HG02970 (cell line): ENCODE measurements at regions not wholly inside any gene's neighbourhood (a gene's known extent, or its start where the extent isn't known, plus 50 kb on each side); places are given as distances from the start of the nearest gene placed in this dataset.
"Not testable (repeated sequence)": the region's sequence is repeated elsewhere in the genome, so short reads cannot be mapped to it uniquely, and the experiment has no call there.

Source experiments
- ATAC-seq: cut with Tn5 transposase; IDR thresholded peaks from one replicate; pipeline ENCODE4 v1.9.1; 2021; ENCODE audit warnings: mild to moderate bottlenecking, moderate library complexity, moderate number of reproducible peaks; ENCODE audit not compliant: unreplicated experiment, low FRiP score

DNA sequence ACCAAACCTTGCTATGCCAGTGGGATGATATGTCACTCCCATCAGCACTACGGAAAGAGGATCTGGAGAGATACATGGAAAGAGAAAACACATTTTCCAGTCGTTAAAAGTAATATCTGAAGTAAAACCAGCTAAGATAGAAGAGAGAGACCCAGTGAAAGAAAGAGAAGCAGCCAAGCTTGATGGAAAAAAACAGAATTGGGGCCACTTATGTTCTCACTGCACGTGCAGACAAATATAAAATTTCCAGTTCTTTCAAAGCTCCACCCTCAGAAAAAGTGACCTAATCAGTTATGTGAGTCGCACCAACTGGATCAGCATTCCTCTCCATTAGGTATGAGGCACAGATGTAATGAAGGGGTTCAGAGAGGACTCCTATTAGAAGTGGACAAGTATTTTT lies 266.1 kb downstream of the MTERF1 start:
- ATAC-seq: no peak

DNA sequence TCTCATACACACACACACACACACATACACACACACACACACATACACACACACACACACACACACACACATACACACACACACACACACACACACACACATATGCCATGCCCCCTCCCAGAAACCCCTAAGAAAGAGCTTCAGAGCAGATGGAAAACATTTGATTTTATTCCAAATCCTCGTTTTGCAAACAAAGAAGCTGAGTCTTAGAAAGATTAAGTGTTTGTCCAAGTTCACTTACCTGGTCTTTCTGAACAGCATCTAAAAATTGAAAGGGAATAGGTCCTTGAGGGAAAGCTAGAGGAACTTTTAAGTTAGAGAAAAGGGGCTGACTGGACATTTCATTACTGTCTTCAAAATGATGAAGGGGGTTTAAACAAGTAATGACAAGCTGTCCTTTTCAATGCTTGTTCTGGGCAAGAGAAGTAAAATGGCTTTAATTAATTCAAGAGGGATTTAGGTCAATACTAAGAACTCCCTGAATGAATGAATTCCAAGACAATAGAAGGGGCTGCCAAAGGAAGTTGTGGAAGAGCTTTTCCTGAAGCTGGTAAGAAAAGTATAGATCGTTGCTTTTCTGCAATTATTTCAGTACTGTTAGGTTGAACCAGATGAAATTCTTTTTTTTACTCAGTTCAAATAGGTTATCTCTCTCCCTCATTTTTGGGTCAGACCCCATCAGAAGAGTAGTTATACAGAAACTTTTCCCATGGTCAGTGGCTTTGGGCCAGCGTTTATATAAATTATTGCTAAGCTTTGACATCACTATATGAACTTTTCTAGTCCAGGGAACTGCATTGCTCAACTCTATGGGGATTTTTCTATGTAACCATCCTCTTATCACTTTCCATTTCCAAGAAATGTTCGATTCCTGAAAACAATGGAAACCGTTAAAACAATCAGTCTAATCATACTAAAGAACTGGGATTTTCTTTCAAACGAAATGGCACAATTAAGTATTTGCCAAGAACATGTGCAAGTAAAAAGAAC lies 261.4 kb downstream of the MTERF1 start:
- ATAC-seq: no peak

DNA sequence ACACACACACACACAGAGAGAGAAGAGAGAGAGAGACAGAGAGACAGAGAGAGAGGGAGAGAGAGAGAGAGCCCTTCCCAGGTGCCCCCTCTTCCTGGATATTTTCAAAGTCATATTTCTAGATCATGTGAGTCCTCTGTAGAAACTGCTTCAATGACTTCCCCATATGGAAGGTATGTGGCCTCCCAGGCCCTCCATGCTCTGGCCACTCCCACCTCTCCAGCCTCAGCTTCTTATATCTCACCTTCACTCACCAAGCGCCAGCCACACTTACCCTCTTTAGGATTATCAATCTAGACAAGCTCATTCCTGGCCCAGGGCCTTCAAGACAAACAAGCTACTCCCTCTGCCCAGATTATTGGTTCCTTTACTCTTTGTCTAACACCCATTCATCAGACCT lies 259.7 kb downstream of the MTERF1 start:
- no peak for ATAC-seq

DNA sequence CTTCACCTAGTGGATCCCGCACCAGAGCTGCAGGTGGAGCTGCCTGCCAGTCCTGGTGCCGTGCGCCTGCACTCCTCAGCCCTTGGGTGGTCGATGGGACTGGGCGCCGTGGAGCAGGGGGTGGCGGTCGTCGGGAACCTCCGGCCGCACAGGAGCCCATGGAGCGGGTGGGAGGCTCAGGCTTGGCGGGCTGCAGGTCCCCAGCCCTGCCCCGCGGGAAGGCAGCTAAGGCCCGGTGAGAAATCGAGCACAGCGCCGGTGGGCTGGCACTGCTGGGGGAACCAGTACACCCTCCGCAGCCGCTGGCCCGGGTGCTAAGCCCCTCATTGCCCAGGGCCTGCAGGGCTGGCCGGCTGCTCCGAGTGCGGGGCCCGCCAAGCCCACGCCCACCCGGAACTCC lies 253.2 kb downstream of the MTERF1 start:
- not testable (repeated sequence) for ATAC-seq

DNA sequence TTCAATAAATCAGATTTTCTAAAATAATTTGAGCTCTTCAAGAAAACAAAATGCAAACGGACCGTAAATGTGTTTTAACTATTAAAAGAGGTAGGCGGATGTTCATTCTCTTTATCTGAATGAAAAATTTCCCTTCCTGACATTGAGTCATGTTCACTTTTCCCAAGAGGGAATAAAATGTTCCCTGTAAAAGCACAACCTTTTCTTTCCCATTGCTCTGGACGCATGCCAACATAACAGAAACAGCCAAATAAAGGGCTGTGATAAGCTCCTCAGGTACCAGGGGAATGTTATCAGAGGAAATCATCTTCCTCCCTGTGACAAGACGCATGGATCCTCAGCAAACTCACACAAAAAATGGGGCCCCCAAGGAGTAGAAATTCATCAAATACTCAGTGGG lies 251.8 kb downstream of the MTERF1 start:
- ATAC-seq: no peak

DNA sequence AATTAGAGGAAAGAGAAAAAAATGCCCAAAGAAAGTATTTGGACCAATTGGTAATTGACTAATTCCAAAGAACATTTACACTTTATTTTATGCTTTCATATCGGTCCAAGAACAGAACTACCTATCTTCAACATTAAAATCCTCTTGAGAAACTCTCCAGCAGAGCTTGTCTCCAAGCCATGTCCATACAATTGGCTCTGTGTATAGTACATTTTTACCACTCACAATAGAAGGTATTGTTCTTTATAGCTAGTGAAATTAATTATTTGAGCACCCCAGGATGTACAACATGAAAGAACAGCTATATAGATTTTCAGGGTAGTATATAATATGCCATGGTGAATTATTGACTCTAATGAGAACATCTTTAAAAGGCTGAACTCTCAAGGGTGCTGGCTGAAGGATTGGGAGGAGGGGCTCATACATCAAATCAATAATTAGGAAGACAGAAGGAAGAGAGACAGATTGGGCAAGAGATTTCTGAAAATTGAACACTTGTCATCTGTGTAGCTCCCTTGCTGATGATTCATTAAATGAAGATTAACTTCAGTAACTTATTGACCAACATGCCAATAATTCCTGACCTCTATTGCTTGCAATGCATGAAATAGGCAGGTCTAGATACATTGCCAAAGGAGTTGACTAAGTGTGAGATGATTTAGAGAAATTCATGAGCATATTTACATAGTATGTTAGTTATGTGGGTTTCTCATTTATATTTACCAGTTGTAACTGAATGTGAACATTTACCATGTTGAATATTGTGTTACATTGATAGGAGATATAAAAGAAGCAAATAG lies 249.7 kb downstream of the MTERF1 start:
- ATAC-seq: no peak

DNA sequence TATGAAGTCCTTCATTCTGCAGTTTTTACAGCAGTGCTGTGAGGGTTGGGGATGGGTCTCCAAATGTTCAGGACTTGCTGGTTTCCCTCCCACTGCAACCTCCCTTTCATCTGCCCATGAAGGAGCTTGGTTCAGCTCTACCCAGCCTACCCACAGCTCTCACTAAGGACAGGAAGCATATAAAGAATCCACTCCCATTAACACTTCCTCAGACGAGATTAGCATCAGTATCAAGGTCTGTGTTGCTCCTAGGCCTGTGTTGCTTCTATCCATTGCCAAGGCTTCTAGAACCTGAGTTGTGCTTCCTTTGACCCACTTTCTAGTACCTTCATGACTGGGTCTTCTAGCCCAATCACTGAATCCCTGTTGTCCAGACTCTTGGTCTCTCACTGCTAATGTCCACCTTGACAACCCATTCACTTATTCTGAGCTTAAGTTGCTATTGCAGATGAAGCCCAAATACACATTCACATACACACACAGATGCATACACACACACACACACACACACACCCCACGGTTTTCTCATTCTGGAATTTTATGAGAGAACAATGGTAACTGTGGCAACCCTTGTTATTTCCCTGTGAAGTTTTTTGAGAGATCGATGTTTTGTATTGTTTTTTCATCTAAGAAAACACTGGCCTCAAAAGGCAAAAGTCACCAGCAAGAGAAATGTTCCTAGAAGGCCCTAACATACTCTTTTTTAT lies 248.1 kb downstream of the MTERF1 start:
- ATAC-seq: no peak

DNA sequence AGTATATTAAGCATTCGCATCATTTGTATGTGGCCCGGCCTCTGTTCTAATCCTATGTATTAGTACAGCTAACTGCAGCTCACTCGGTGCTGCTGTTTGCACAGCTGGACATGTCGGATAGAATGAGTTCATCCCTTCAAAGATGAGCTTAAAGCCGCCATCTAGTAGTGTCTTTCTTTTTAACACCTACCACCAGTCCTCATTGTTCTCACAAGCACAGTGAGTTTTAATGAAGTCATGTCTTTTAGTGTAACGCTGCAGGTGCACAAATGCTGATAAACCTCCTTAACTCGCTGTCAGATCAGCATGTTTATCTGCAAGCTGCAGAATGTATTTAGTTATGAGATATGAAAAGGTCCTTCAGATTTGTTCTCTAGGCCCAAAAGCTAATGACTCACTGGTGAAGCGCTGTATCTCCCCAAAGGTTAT lies 247.5 kb downstream of the MTERF1 start:
- no peak for ATAC-seq

DNA sequence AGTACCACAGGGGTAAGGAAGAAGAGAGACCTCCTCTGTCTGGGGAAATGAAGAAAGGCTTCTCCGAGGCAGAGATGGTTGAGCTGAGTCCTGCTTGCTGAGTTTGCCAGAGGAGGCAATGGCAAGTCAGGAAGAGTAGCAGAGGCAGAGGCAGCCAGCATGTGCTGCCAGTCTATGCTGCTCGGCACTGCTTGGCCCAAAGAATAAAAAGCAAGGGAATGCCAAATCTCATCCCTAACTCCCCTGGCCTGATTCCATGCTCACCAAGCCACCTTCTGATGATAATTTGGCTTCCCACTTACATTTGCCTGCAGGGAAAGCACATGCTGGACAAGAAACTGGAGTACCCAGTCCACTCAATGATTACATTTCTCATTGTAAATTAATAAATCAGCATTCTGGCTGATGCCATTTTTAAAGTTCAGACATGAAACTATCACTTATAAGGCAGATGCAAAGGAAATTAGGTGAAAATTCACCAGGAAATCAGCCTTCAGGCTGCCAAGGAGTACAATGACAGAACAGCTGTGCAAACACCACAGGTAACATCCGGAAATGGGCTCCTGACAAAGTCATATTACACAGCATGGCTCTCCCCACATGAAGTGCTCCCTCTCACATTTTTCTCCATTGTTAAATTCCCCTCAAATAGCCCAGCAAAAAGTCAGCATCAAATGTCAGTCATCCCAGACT lies 245.9 kb downstream of the MTERF1 start:
- ATAC-seq: no peak

DNA sequence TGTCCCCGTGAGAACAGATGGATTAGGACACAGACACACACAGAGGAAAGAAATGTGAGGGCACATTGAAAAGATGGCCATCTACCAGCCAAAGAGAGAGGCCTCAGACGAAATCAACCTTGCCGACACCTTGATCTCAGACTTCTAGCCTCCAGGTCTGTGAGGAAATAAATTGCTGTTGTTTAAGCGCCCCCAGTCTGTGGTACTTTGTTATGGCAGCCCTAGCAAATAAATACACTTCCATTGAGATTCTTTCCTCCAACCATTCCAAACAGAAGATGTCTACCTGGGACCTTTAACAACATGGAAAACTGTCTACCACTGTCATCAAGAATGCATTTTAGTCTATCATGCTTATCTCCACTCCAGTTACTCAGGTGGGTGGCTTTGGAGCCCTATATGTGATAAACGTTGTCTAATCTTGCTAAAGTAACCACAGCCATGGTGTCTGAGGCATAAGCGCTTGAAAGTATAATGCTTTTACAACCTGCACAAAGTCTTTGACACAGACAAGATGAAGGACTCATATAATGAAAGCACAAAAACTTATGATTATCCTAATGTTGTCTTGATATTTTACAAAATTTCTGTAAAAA lies 244.3 kb downstream of the MTERF1 start:
- peak; percentile 58 for ATAC-seq

DNA sequence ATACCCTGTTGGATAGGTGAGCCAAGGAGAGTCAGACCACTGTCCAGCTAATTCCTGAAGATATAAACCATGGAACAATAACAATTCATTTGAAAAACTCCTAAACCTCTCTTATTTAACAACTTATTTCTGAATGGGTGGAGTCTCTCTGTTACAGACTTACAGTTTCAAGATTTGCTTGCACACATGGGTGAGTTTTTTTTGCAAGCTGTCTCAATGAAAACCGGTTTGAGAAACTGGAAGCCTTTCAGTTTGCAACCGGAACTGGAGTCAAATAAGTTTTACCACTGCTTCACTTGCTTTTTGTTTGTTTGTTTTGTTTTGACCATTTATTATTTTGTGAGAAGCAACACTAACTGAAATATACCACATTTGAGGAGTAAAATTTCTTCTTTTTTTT lies 243.8 kb downstream of the MTERF1 start:
- ATAC-seq: no peak

DNA sequence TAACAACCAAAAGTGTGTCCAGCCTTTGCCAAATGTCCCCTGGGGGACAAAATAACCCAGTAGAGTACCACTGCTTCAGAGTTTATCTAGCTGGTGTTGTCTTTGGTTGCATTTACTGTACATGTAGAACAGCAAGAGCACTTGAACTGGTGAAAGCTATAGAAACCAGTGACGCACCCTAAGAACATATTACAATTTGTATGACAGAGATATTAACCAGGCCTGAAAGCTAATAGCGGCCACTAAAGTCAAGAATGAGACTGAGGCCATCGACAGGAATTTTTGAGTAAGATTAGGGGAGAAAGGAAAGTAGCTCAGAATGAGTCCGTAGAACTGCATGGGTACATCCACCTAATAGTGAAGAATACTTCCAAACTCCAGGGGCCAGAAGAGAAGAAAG lies 236.2 kb downstream of the MTERF1 start:
- ATAC-seq: no peak

DNA sequence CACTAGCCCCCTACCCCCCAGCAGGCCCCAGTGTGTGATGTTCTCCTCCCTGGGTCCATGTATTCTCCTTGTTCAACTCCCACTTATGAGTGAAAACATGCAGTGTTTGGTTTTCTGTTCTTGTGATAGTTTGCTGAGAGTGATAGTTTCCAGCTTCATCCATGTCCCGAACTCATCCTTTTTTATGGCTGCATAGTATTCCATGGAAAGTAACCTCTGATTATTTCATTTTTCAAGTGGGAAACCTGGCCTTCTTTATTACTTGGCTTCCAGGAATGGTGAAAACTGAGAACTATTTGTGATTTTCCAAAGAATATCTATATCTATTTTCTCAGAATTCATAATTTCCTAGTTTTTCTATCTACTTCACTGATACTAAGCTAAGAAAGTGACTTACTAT lies 235.0 kb downstream of the MTERF1 start:
- ATAC-seq: no peak

DNA sequence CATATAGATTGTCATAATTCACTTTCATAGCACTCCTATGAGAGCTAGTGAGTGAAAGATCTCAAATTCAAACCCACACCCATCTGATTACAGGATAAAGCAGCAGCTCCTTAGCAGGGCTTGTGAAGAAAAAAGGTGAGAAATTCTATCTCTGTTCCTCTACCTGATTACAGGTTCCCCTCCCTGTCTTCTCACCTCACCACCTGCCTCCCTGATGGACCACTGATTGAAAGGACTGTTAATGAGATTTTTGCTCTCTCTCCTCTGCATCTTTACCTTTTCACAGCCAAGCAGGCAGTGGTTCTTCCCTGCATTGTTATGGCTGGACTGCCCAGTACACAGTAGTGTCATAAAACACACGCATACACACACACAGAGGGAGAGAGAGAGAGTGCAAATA lies 228.5 kb downstream of the MTERF1 start:
- ATAC-seq: no peak

DNA sequence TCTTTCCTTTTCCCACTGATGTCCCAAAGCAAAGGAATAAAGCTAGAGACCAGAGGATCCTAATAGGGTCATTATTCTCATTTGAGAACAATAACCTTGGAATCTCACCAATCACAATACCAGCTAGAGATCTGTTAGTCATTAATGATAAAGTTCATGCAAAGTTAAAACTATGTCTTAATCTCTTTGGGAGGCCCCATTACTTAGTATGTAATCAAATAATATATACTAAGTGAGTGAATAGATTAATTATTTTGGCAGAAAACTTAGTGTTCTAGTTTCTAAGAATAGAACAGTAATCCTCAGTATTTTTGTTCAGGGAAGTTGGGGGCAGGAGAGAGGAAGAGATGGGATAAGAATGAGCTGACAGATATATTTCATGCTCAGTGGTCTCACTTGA lies 227.2 kb downstream of the MTERF1 start:
- no peak for ATAC-seq

DNA sequence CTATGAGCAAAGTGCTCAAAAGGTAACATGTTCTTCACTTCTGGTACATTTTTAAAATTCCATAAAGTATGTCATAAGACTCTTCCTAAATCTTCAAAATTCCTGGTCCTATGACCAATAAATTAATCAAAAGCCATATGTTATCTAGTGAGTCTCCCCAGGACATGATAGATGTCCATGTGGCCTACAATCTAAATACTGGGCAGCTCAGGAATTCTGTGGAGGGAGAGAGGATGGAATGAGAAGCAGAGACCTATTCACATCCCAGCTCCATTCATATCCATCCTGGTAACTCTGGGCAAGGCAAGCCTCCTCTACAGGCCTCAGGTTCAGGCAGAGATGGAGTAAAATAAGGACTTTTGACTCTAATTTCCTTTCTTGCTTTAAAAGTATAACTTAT lies 224.8 kb downstream of the MTERF1 start:
- no peak for ATAC-seq

DNA sequence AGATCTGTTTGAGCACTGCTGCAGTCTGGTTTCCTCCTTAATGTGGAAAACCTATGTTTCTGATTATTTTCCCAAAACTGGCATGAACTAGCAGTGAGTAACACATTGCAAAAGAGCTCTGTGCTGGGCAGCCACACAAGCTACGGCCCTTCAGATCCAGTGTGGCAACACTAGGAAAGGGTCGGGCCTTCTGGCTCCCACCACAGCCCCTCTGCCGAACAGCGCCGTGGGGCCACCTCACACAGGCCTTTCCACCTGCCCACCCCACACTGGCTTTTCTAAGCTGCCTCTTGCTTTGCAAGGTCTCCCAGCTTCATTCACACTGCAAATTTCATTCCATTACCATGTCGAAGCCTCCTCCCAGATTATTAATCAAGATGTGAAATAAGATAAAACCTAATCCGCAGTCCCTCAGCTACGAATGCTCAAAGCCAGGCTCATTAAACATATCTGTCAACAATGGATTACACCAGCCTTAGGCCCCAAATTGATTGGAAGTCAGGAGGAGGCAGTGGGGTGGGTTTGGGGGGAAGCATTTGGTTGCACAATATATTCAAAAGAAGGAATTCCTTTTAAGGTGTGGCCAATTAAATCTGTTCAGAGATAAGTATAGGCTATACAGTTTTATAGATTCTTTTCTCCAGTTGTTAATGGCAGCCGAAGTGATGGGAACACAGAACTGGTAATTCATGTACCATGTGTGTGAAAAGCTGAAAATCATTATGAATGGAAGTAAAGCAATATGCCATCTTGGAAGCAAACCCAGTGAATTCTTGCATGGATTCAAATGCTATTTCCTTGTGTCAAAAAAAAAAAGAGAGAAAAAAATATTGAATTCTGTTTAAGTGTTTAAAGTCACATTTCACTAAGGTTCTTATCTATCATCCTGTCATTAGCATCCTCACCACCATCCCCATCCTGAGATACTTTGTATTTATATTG lies 223.7 kb downstream of the MTERF1 start:
- no peak for ATAC-seq

DNA sequence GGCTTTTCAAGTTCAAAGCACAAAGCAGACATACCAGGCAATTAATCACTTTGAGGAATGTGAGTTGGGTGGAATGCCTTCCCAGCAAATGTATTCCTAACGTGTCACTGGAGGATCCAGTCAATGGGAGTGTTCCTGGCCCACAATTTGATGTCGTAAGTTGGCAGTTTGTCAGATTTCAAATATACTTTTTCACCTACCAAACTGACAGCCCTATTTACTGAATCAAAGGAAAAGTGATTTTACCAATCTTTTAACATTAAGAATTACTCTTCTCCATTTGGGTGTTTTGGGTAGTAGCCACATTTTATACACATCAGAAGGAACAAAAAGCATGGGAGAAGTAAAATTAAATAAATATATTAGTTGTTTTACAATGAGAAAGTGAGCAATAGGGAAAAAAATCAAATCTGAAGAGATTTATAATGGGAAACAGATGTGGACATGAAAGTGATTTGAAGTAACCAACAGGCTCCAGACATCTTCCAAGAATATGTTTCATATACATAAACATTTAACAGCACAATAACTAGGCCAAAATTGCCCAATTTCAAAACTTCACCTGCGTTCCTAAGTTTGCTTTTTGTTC lies 222.9 kb downstream of the MTERF1 start:
- no peak for ATAC-seq
